Activated T-helper 2 cell treated with anti-CD3 and anti-CD28 coated beads, Interferon-gamma antibody, Interleukin-2, Interleukin-4, amounts not matched to agents 10 μg/mL and 5 μg/mL and 100 μg/mL, durations not matched to agents 14 hours and 24 hours and 36 hours (primary cell): ENCODE measurements at regions not wholly inside any gene's neighbourhood (a gene's known extent, or its start where the extent isn't known, plus 50 kb on each side); places are given as distances from the start of the nearest gene placed in this dataset.

Source experiments
- DNase-seq: peaks from one replicate; pipeline ENCODE4 v3.0.0; 2021; ENCODE audit warnings: low spot score
- H3K27ac Mint-ChIP-seq: one replicate; pipeline ENCODE4 v1.8.0; 2021; ENCODE audit warnings: mixed read lengths
- H3K27me3 Mint-ChIP-seq: one replicate; pipeline ENCODE4 v1.8.0; 2021; ENCODE audit warnings: low read depth, mixed read lengths
- H3K36me3 Mint-ChIP-seq: one replicate; pipeline ENCODE4 v1.8.0; 2021; ENCODE audit warnings: low read depth, mixed read lengths
- H3K4me1 Mint-ChIP-seq: one replicate; pipeline ENCODE4 v1.8.0; 2021; ENCODE audit warnings: low read depth, mixed read lengths
- H3K4me3 Mint-ChIP-seq: one replicate; pipeline ENCODE4 v1.8.0; 2021; ENCODE audit warnings: low read depth, mild to moderate bottlenecking, moderate library complexity, mixed read lengths
- H3K9me3 Mint-ChIP-seq: one replicate; pipeline ENCODE4 v1.8.0; 2021; ENCODE audit warnings: mixed read lengths
- intact Hi-C: fragments of 100-400 bp; cut with micrococcal nuclease; formaldehyde crosslinking; loops from one replicate; pipeline ENCODE4 v1.15.1; 2023

DNA sequence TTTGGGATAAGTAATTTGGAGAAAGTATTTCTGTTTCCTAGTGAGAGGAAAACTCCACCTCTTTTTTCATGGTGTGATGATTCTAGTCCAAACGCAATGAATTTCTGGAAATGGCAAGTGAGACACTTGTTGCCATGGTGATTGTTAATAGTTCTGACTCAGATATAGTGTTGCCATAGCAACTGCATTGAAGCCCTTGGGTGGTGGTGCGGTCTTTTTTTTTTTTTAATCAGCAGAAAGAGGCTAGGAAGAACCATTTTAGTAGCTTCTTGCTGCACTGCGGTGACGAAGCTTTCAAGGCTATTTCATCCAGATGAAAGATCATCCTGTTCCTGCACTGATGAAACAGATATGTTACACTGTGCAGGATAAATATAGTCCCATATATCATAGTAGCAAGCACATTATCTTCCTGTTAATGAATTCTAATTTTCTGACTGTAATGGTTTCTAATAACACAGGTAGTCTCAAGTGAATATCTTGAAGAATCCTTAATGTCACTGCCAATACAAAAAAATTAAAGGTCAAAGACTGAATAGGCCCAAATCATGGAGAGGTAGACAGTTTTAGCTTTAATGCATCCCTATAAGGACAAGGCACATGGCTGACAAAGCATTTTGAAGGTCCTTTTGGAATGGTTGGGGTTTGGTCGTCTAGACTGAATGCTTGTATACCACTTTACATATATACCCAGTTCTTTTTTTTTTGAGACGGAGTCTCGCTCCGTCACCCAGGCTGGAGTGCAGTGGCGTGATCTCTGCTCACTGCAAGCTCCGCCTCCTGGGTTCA lies 125.1 kb upstream of the ZBTB20 start:
- Mint-ChIP-seq H3K27me3 (no peaks in the 10 kb centered on the region), H3K4me3 (no peak overlapping the region), H3K27ac (no peak overlapping the region), H3K9me3 (no peaks in the 10 kb centered on the region), H3K36me3 (no peaks in the 10 kb centered on the region), H3K4me1 (no peaks in the 10 kb centered on the region)
- no peak for DNase-seq
- intact Hi-C loops: no loop called here

DNA sequence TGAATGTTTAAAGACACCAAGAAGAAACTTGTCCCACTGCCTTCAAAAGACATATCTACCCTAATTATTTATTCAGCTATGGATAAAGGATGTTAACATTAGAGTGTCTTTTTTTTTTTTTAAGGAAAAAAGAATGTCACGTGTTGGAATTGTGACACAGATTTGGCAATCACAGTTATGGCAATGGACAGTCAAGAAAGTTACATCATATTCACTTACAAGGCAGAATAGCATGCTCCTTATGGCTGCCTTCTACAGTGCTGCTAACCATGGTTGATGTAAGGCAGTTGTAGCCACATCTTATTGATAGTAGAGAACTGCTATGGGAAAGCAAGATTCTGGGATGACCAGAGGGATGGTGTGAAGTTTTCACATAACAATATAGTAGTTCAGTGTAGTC lies 128.8 kb upstream of the ZBTB20 start:
- Mint-ChIP-seq H3K4me1 (peaks cover 1% of the 10 kb centered on the region), H3K27me3 (no peaks in the 10 kb centered on the region), H3K9me3 (no peaks in the 10 kb centered on the region), H3K36me3 (no peaks in the 10 kb centered on the region), H3K4me3 (no peak overlapping the region), H3K27ac (no peak overlapping the region)
- DNase-seq: no peak
- intact Hi-C loops: no loop called here

- no peaks in the 10 kb centered on the region for H3K36me3 Mint-ChIP-seq
- H3K27ac Mint-ChIP-seq: no peak overlapping the region
- no peaks in the 10 kb centered on the region for H3K9me3 Mint-ChIP-seq
- peaks cover 3% of the 10 kb centered on the region for H3K4me1 Mint-ChIP-seq
- no peak overlapping the region for H3K4me3 Mint-ChIP-seq
- H3K27me3 Mint-ChIP-seq: no peaks in the 10 kb centered on the region
- no peak for DNase-seq
- intact Hi-C loops: no loop called here
Observed at GRCh38 chr3:115279939-115280338, 132.9 kb upstream of the ZBTB20 start.

DNA sequence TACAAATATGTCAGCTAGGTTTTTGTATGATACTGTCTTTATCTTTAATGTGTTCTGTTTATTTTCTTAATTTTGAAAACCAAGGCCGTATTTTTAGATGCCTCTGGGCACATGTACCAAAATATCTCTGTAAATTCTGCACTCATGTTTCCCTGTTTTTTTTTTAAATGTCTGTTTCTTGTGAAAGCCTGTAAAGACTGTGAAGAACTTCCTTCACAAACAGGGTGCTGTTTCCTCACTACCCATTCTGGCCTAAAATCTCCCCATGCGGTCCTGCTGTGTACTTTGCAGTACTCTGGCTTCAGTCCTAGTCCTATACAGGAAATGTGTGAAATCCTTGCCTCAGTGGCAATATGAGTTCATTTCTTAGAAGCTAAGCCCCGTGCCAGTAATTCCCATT lies 133.4 kb upstream of the ZBTB20 start:
- no peaks in the 10 kb centered on the region for H3K27me3 Mint-ChIP-seq
- no peaks in the 10 kb centered on the region for H3K9me3 Mint-ChIP-seq
- no peak overlapping the region for H3K4me3 Mint-ChIP-seq
- H3K4me1 Mint-ChIP-seq: peaks cover 3% of the 10 kb centered on the region
- no peak for DNase-seq
- H3K27ac Mint-ChIP-seq: no peak overlapping the region
- intact Hi-C loops: no loop called here
- no peaks in the 10 kb centered on the region for H3K36me3 Mint-ChIP-seq

DNA sequence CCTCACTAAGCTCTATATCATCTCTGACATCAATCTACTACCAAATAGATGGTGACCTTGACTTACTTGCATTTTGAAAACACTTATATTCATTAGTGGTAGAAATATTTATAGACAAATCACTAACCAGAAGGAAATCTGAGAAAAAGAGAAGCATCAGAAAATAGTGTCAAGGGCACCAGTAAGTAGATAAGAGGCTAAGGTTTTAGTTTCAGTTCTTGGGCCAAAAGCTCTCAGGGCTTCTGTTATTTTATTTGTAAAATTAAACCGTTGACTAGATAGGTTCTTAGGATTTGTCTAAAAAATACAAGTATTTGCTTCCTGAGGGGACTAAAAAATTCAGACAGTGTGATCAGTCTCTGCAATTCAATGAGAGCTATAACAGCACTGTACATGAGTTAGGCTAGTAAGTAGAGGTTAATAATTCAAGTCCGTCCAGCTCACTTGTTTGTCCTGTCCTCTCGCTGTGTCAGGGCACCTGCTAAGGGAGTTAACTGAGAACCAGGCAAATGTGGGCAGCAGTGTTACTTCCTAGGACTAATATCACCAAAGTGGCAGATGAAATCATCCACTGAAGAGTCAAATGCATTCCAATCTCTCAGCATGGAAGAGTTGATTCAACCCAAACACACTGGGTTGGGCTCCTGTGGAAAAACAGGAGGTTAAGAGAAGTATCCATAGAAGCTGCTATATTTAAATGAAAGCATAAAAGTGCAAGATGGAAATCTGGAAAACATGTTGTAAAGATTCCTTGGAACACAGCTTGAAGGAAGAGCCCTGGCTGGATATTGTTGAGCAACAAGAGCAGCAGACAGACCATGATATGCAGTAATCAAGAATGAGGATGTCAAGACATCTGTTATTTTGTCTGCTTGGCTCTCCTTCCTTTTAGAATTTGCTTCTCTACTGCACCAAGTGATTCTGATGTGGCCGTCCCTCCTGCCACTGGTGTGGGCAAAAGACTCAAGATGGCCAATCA lies 134.9 kb upstream of the ZBTB20 start:
- intact Hi-C loops: no loop called here
- DNase-seq: no peak
- no peak overlapping the region for H3K4me3 Mint-ChIP-seq
- H3K27ac Mint-ChIP-seq: no peak overlapping the region
- H3K36me3 Mint-ChIP-seq: no peaks in the 10 kb centered on the region
- peaks cover 3% of the 10 kb centered on the region for H3K4me1 Mint-ChIP-seq
- H3K9me3 Mint-ChIP-seq: no peaks in the 10 kb centered on the region
- no peaks in the 10 kb centered on the region for H3K27me3 Mint-ChIP-seq

DNA sequence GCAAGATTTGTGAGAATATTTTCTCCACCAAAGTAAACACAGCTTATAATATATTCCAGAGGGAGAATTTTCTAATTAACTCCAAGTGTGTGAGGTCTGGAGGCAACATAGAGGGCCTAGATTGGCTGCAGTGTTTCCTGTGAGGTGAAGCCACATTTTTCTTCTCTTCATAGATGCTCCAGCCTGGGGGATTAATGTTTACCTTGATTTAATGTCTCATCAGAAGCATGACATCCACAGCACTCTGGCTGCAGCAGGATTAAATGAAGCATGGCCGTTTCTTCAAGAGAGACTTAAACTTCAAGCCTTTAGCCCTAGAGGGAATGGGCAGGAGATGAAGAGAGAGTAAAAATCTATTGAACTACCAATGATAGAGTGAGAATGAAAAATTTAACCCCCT lies 137.9 kb upstream of the ZBTB20 start:
- Mint-ChIP-seq H3K27ac (no peak overlapping the region), H3K36me3 (no peaks in the 10 kb centered on the region), H3K4me1 (peaks cover 3% of the 10 kb centered on the region), H3K27me3 (no peaks in the 10 kb centered on the region), H3K9me3 (no peaks in the 10 kb centered on the region), H3K4me3 (no peak overlapping the region)
- DNase-seq: no peak
- intact Hi-C loops: no loop called here

GRCh38 chr3:115286529-115287197 lies 139.6 kb upstream of the ZBTB20 start:
- DNase-seq: no peak
- Mint-ChIP-seq H3K27ac (no peak overlapping the region), H3K36me3 (no peaks in the 10 kb centered on the region), H3K27me3 (no peaks in the 10 kb centered on the region), H3K9me3 (no peaks in the 10 kb centered on the region), H3K4me3 (no peak overlapping the region), H3K4me1 (no peaks in the 10 kb centered on the region)
- intact Hi-C loops: no loop called here

DNA sequence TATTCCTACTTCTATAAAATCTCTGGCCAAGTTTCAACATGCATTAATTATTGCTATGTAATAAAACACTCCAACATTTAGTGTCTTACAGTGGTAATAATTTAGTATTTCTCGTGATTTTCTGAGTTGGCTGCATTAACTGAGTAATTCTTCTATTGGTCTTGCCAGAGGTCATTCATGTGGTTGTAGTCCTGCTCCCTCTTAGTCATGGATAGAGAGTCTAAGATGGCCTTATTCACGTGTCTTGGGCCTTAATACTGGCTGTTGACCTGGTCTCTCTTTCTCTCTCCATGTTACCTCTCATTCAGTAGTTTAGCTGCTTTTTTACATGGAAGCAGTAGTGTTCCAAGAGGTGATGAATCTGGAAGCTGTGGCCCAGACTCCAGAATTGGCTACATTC lies 140.1 kb upstream of the ZBTB20 start:
- intact Hi-C loops: no loop called here
- Mint-ChIP-seq H3K4me3 (no peak overlapping the region), H3K36me3 (no peaks in the 10 kb centered on the region), H3K27ac (no peak overlapping the region), H3K9me3 (no peaks in the 10 kb centered on the region), H3K27me3 (no peaks in the 10 kb centered on the region), H3K4me1 (no peaks in the 10 kb centered on the region)
- no peak for DNase-seq

- no peaks in the 10 kb centered on the region for H3K9me3 Mint-ChIP-seq
- no peak for DNase-seq
- H3K36me3 Mint-ChIP-seq: no peaks in the 10 kb centered on the region
- intact Hi-C loops: no loop called here
- H3K4me1 Mint-ChIP-seq: no peaks in the 10 kb centered on the region
- no peaks in the 10 kb centered on the region for H3K27me3 Mint-ChIP-seq
- H3K27ac Mint-ChIP-seq: no peak overlapping the region
- no peak overlapping the region for H3K4me3 Mint-ChIP-seq
Observed at GRCh38 chr3:115292131-115292530, 145.0 kb upstream of the ZBTB20 start.

- no peaks in the 10 kb centered on the region for H3K36me3 Mint-ChIP-seq
- intact Hi-C loops: no loop called here
- DNase-seq: no peak
- no peaks in the 10 kb centered on the region for H3K4me1 Mint-ChIP-seq
- H3K27me3 Mint-ChIP-seq: no peaks in the 10 kb centered on the region
- no peak overlapping the region for H3K27ac Mint-ChIP-seq
- H3K4me3 Mint-ChIP-seq: no peak overlapping the region
- no peaks in the 10 kb centered on the region for H3K9me3 Mint-ChIP-seq
Observed at GRCh38 chr3:115292677-115293165, 145.6 kb upstream of the ZBTB20 start.

- no peaks in the 10 kb centered on the region for H3K4me1 Mint-ChIP-seq
- no peak for DNase-seq
- intact Hi-C loops: no loop called here
Observed at GRCh38 chr3:115293321-115293720, 146.2 kb upstream of the ZBTB20 start.

DNA sequence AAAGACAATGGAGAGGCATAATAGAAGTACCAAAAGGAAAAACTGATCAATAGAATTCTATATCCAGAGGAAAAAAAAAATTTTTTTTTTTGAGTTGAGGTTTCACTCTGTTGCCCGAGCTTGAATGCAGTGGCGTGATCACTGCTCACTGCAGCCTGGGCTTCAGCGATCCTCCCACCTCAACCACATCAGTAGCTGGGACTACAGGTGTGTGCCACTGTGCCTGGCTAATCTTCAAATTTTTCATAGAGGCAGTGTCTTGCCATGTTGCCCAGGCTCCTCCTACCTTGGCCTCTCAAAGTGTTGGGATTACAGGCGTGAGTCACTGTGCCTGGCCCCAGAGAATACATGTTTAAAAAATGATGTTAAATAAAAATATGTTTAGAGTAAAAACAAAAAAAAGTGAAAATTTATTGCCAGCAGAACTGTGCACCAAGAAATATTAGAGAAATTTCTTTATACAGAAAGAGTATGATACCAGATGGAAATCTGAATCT lies 154.3 kb upstream of the ZBTB20 start:
- no peak overlapping the region for H3K4me3 Mint-ChIP-seq
- H3K36me3 Mint-ChIP-seq: no peaks in the 10 kb centered on the region
- intact Hi-C loops: no loop called here
- H3K9me3 Mint-ChIP-seq: no peaks in the 10 kb centered on the region
- H3K27ac Mint-ChIP-seq: no peak overlapping the region
- no peaks in the 10 kb centered on the region for H3K27me3 Mint-ChIP-seq
- DNase-seq: no peak
- no peaks in the 10 kb centered on the region for H3K4me1 Mint-ChIP-seq

More at GRCh38 chr3:115293321-115293720, 146.2 kb upstream of the ZBTB20 start:
- H3K4me3 Mint-ChIP-seq: no peak overlapping the region
- no peak overlapping the region for H3K27ac Mint-ChIP-seq
- H3K27me3 Mint-ChIP-seq: no peaks in the 10 kb centered on the region
- no peaks in the 10 kb centered on the region for H3K36me3 Mint-ChIP-seq
- H3K9me3 Mint-ChIP-seq: no peaks in the 10 kb centered on the region
